ENCODE measurements at regions not wholly inside any gene's neighbourhood (a gene's known extent, or its start where the extent isn't known, plus 50 kb on each side); places are given as distances from the start of the nearest gene placed in this dataset.
"Not testable (repeated sequence)": the region's sequence is repeated elsewhere in the genome, so short reads cannot be mapped to it uniquely, and the experiment has no call there.

- TF ChIP-seq, protein P1, sequence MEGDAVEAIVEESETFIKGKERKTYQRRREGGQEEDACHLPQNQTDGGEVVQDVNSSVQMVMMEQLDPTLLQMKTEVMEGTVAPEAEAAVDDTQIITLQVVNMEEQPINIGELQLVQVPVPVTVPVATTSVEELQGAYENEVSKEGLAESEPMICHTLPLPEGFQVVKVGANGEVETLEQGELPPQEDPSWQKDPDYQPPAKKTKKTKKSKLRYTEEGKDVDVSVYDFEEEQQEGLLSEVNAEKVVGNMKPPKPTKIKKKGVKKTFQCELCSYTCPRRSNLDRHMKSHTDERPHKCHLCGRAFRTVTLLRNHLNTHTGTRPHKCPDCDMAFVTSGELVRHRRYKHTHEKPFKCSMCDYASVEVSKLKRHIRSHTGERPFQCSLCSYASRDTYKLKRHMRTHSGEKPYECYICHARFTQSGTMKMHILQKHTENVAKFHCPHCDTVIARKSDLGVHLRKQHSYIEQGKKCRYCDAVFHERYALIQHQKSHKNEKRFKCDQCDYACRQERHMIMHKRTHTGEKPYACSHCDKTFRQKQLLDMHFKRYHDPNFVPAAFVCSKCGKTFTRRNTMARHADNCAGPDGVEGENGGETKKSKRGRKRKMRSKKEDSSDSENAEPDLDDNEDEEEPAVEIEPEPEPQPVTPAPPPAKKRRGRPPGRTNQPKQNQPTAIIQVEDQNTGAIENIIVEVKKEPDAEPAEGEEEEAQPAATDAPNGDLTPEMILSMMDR (IDR thresholded peaks at IDR 0.05; ENCODE audit: low read depth, low read length, missing control alignments), result no peak
- in situ Hi-C loops (cut with HindIII; ENCODE audit: low sequenced_read_pairs), result no loop called here
- no peak for DNase-seq (ENCODE audit: low read depth)
- no peak overlapping the region for H3K4me3 ChIP-seq (ENCODE audit: low read depth, low read length)
Measured at GRCh38 chr16:51986301-51986700, 560.6 kb downstream of the TOX3 start.

GRCh38 chr16:51985126-51985525 is 561.8 kb downstream of the TOX3 start:
- no peak for DNase-seq (ENCODE audit: low read depth)
- in situ Hi-C loops (cut with HindIII; ENCODE audit: low sequenced_read_pairs), result no loop called here
- no peak overlapping the region for H3K4me3 ChIP-seq (ENCODE audit: low read depth, low read length)
- TF ChIP-seq, protein P1 (IDR thresholded peaks at IDR 0.05; ENCODE audit: low read depth, low read length, missing control alignments), result no peak

GRCh38 chr16:51984395-51984794 is 562.5 kb downstream of the TOX3 start:
- DNase-seq (ENCODE audit: low read depth), result no peak
- TF ChIP-seq, protein P1 (IDR thresholded peaks at IDR 0.05; ENCODE audit: low read depth, low read length, missing control alignments), result no peak
- no peak overlapping the region for H3K4me3 ChIP-seq (ENCODE audit: low read depth, low read length)
- in situ Hi-C loops (cut with HindIII; ENCODE audit: low sequenced_read_pairs), result no loop called here

- peak; percentile 67 for DNase-seq (ENCODE audit: low read depth)
- in situ Hi-C loops (cut with HindIII; ENCODE audit: low sequenced_read_pairs), result no loop called here
- H3K4me3 ChIP-seq (ENCODE audit: low read depth, low read length), result no peak overlapping the region
- TF ChIP-seq, protein P1 (IDR thresholded peaks at IDR 0.05; ENCODE audit: low read depth, low read length, missing control alignments), result peak; percentile 65
Measured at GRCh38 chr16:51982715-51983680, 563.9 kb downstream of the TOX3 start.

DNA sequence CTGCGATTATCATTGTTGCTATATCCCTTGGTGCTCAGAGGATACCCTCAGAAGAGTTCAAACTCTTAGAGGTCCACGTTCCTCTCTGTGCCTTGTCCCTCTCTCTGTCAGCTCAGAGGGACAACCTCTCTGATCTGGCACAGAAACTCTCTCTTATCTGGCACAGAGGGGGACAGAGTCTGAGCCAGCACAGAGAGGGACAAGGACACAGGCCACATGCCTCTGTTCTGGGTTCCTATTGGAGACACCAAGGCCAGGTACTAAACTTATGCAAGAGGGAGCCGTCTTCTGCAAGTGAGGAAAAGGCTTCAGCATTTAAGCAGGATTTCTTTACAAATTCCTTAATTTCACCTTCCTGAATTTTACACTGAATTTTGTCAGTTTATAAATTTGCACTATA is 565.2 kb downstream of the TOX3 start:
- no peak for DNase-seq (ENCODE audit: low read depth)
- in situ Hi-C loops (cut with HindIII; ENCODE audit: low sequenced_read_pairs), result no loop called here
- TF ChIP-seq, protein P1 (IDR thresholded peaks at IDR 0.05; ENCODE audit: low read depth, low read length, missing control alignments), result no peak
- H3K4me3 ChIP-seq (ENCODE audit: low read depth, low read length), result no peak overlapping the region

GRCh38 chr16:51977506-51977905 is 569.4 kb downstream of the TOX3 start:
- H3K4me3 ChIP-seq (ENCODE audit: low read depth, low read length); DNase-seq (ENCODE audit: low read depth); in situ Hi-C loops (cut with HindIII; ENCODE audit: low sequenced_read_pairs): not testable (repeated sequence)

GRCh38 chr16:51971184-51971583 is 575.8 kb downstream of the TOX3 start:
- TF ChIP-seq, protein P1 (IDR thresholded peaks at IDR 0.05; ENCODE audit: low read depth, low read length, missing control alignments), result peak; percentile 33
- no peak overlapping the region for H3K4me3 ChIP-seq (ENCODE audit: low read depth, low read length)
- no peak for DNase-seq (ENCODE audit: low read depth)
- in situ Hi-C loops (cut with HindIII; ENCODE audit: low sequenced_read_pairs), result no loop called here

All from astrocyte of the cerebellum (primary cell).